WERI-Rb-1 (cell line): ENCODE measurements at regions not wholly inside any gene's neighbourhood (a gene's known extent, or its start where the extent isn't known, plus 50 kb on each side); places are given as distances from the start of the nearest gene placed in this dataset.

Source experiments
- DNase-seq: peaks from one replicate; pipeline ENCODE4 v3.0.0-alpha.2; 2020
- H3K27ac ChIP-seq: fragments of 250-450 bp; sonication (Bioruptor Pico); 2 replicates; pipeline ENCODE4 v1.5.1; 2020; ENCODE audit warnings: mild to moderate bottlenecking, moderate library complexity
- H3K27me3 ChIP-seq: fragments of 250-450 bp; sonication (Bioruptor Pico); 2 replicates; pipeline ENCODE4 v1.5.1; 2021; ENCODE audit warnings: mild to moderate bottlenecking, low read depth, moderate library complexity; ENCODE audit not compliant: insufficient read depth, severe bottlenecking
- H3K36me3 ChIP-seq: fragments of 250-450 bp; sonication (Bioruptor Pico); 2 replicates; pipeline ENCODE4 v1.5.1; 2020; ENCODE audit warnings: mild to moderate bottlenecking, moderate library complexity
- H3K4me3 ChIP-seq: 2 replicates; pipeline ENCODE4 v1.5.1; 2011; ENCODE audit warnings: low read depth, mild to moderate bottlenecking, control low read depth, low read length
- H3K9me3 ChIP-seq: fragments of 250-450 bp; sonication (Bioruptor Pico); 2 replicates; pipeline ENCODE4 v1.5.1; 2021; ENCODE audit warnings: mild to moderate bottlenecking, moderate library complexity; ENCODE audit not compliant: severe bottlenecking
- CTCF ChIP-seq: IDR thresholded peaks from 2 replicates; pipeline ENCODE4 v1.5.1; 2011; ENCODE audit warnings: low read depth, mild to moderate bottlenecking, control low read depth, inconsistent platforms, low read length

- no peaks in the 10 kb centered on the region for H3K27me3 ChIP-seq
- no peaks in the 10 kb centered on the region for H3K36me3 ChIP-seq
- no peak overlapping the region for H3K27ac ChIP-seq
- no peak overlapping the region for H3K4me3 ChIP-seq
- no peak for DNase-seq
- TF ChIP-seq CTCF = no peak
- no peaks in the 10 kb centered on the region for H3K9me3 ChIP-seq
Measured at GRCh38 chr2:8590938-8591337, 90.9 kb upstream of the ID2 start.

- DNase-seq = no peak
- H3K27me3 ChIP-seq = no peaks in the 10 kb centered on the region
- H3K36me3 ChIP-seq = no peaks in the 10 kb centered on the region
- H3K27ac ChIP-seq = no peak overlapping the region
- no peak overlapping the region for H3K4me3 ChIP-seq
- no peak for TF ChIP-seq CTCF
- no peaks in the 10 kb centered on the region for H3K9me3 ChIP-seq
Measured at GRCh38 chr2:8592736-8593135, 89.1 kb upstream of the ID2 start.

- DNase-seq = no peak
- Histone ChIP-seq H3K9me3 (no peaks in the 10 kb centered on the region), H3K27me3 (no peaks in the 10 kb centered on the region), H3K27ac (no peak overlapping the region), H3K36me3 (no peaks in the 10 kb centered on the region), H3K4me3 (no peak overlapping the region)
- no peak for TF ChIP-seq CTCF
Measured at GRCh38 chr2:8593243-8593642, 88.6 kb upstream of the ID2 start.

GRCh38 chr2:8594731-8595427 is 87.0 kb upstream of the ID2 start:
- no peaks in the 10 kb centered on the region for H3K9me3 ChIP-seq
- no peak for TF ChIP-seq CTCF
- H3K27ac ChIP-seq = no peak overlapping the region
- H3K36me3 ChIP-seq = no peaks in the 10 kb centered on the region
- H3K27me3 ChIP-seq = no peaks in the 10 kb centered on the region
- no peak for DNase-seq
- no peak overlapping the region for H3K4me3 ChIP-seq

GRCh38 chr2:8595428-8595805 is 86.4 kb upstream of the ID2 start:
- Histone ChIP-seq H3K9me3 (no peaks in the 10 kb centered on the region), H3K27me3 (no peaks in the 10 kb centered on the region), H3K27ac (no peak overlapping the region), H3K36me3 (no peaks in the 10 kb centered on the region), H3K4me3 (no peak overlapping the region)
- no peak for TF ChIP-seq CTCF
- DNase-seq = no peak
